Osteoblast (primary cell): ENCODE measurements at regions not wholly inside any gene's neighbourhood (a gene's known extent, or its start where the extent isn't known, plus 50 kb on each side); places are given as distances from the start of the nearest gene placed in this dataset.

Experiments
- DNase-seq: peaks from one replicate; pipeline ENCODE4 v3.0.0; 2011; ENCODE audit warnings: low spot score, mixed read lengths; ENCODE audit not compliant: insufficient read length; ENCODE audit errors: missing footprints
- H2AFZ ChIP-seq: 2 replicates; pipeline ENCODE4 v1.6.0; 2011; ENCODE audit warnings: mild to moderate bottlenecking, low read length
- H3K27ac ChIP-seq: 2 replicates; pipeline ENCODE4 v1.5.1; 2011; ENCODE audit warnings: mild to moderate bottlenecking, low read depth, low read length, moderate library complexity
- H3K27me3 ChIP-seq: 2 replicates; pipeline ENCODE4 v1.6.0; 2012; ENCODE audit warnings: mild to moderate bottlenecking, control low read depth, inconsistent platforms, low read length, moderate library complexity; ENCODE audit not compliant: insufficient read depth
- H3K36me3 ChIP-seq: 2 replicates; pipeline ENCODE4 v1.5.1; 2011; ENCODE audit warnings: mild to moderate bottlenecking, low read length, control low read depth, moderate library complexity; ENCODE audit not compliant: insufficient read depth
- H3K4me1 ChIP-seq: 2 replicates; pipeline ENCODE4 v1.5.1; 2011; ENCODE audit warnings: mild to moderate bottlenecking, low read length, control low read depth, moderate library complexity; ENCODE audit not compliant: insufficient read depth
- H3K4me2 ChIP-seq: 2 replicates; pipeline ENCODE4 v1.6.0; 2011; ENCODE audit warnings: mild to moderate bottlenecking, low read length; ENCODE audit not compliant: insufficient read depth
- H3K4me3 ChIP-seq: fragments of 200-600 bp; sonication (generic); 3 replicates; pipeline ENCODE4 v1.5.1; 2012; ENCODE audit warnings: mild to moderate bottlenecking, low read length, inconsistent platforms; ENCODE audit not compliant: insufficient read depth
- H3K79me2 ChIP-seq: 2 replicates; pipeline ENCODE4 v1.6.0; 2012; ENCODE audit warnings: mild to moderate bottlenecking, low read length, control low read depth, inconsistent platforms; ENCODE audit not compliant: insufficient read depth
- H3K9me3 ChIP-seq: 2 replicates; pipeline ENCODE4 v1.5.1; 2011; ENCODE audit warnings: low read depth, low read length, control low read depth
- H4K20me1 ChIP-seq: 2 replicates; pipeline ENCODE4 v1.6.0; 2012; ENCODE audit warnings: mild to moderate bottlenecking, low read length, control low read depth; ENCODE audit not compliant: insufficient read depth
- TF ChIP-seq, protein P1 (sequence below): IDR thresholded peaks from 2 replicates; pipeline ENCODE4 v1.5.1; 2011; ENCODE audit warnings: mild to moderate bottlenecking, low read depth, low read length, moderate library complexity; ENCODE audit errors: extremely low read depth

GRCh38 chr13:78147905-78148304 lies 229.3 kb upstream of the EDNRB start:
- TF ChIP-seq, protein P1, sequence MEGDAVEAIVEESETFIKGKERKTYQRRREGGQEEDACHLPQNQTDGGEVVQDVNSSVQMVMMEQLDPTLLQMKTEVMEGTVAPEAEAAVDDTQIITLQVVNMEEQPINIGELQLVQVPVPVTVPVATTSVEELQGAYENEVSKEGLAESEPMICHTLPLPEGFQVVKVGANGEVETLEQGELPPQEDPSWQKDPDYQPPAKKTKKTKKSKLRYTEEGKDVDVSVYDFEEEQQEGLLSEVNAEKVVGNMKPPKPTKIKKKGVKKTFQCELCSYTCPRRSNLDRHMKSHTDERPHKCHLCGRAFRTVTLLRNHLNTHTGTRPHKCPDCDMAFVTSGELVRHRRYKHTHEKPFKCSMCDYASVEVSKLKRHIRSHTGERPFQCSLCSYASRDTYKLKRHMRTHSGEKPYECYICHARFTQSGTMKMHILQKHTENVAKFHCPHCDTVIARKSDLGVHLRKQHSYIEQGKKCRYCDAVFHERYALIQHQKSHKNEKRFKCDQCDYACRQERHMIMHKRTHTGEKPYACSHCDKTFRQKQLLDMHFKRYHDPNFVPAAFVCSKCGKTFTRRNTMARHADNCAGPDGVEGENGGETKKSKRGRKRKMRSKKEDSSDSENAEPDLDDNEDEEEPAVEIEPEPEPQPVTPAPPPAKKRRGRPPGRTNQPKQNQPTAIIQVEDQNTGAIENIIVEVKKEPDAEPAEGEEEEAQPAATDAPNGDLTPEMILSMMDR, result no peak
- Histone ChIP-seq H3K9me3 (no peaks in the 10 kb centered on the region), H3K27me3 (no peaks in the 10 kb centered on the region), H3K27ac (no peak overlapping the region), H3K4me1 (peaks cover 6% of the 10 kb centered on the region), H3K36me3 (no peaks in the 10 kb centered on the region), H3K79me2 (no peaks in the 10 kb centered on the region), H4K20me1 (no peaks in the 10 kb centered on the region), H2AFZ (no peak overlapping the region), H3K4me2 (no peak overlapping the region), H3K4me3 (no peak overlapping the region)
- no peak for DNase-seq

DNA sequence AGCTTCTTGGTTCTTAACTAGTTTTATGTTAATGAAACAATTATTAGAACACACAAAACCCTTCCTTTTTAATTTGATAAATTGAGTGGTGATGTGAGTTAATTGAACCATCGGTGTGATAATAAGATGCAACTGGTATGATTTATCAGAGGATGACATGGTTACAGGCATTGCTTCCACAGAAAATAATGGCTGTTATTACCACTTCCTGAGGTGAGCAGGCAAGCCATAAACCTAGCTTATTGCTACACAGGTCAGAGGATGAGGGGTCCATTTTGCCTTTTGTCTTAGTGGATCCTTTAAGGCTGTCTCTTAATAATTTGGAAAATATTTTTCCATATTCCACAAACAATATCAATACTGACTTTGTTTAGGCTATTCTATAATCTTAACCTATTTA lies 226.6 kb upstream of the EDNRB start:
- H3K4me3 ChIP-seq, result no peak overlapping the region
- H3K36me3 ChIP-seq, result no peaks in the 10 kb centered on the region
- peaks cover 6% of the 10 kb centered on the region for H3K4me1 ChIP-seq
- H3K4me2 ChIP-seq, result no peak overlapping the region
- H4K20me1 ChIP-seq, result no peaks in the 10 kb centered on the region
- no peak for DNase-seq
- no peaks in the 10 kb centered on the region for H3K27me3 ChIP-seq
- H3K9me3 ChIP-seq, result no peaks in the 10 kb centered on the region
- no peak overlapping the region for H2AFZ ChIP-seq
- H3K27ac ChIP-seq, result no peak overlapping the region
- H3K79me2 ChIP-seq, result no peaks in the 10 kb centered on the region
- TF ChIP-seq, protein P1, result no peak

- H3K9me3 ChIP-seq, result no peaks in the 10 kb centered on the region
- H3K79me2 ChIP-seq, result no peaks in the 10 kb centered on the region
- TF ChIP-seq, protein P1, result no peak
- H3K4me2 ChIP-seq, result no peak overlapping the region
- no peaks in the 10 kb centered on the region for H3K4me1 ChIP-seq
- H2AFZ ChIP-seq, result no peak overlapping the region
- DNase-seq, result no peak
- H3K27me3 ChIP-seq, result no peaks in the 10 kb centered on the region
- H3K36me3 ChIP-seq, result no peaks in the 10 kb centered on the region
- H3K27ac ChIP-seq, result no peak overlapping the region
- no peaks in the 10 kb centered on the region for H4K20me1 ChIP-seq
- no peak overlapping the region for H3K4me3 ChIP-seq
Observed at GRCh38 chr13:78139765-78140164, 221.1 kb upstream of the EDNRB start.

GRCh38 chr13:78138756-78139155 lies 220.1 kb upstream of the EDNRB start:
- no peak overlapping the region for H3K27ac ChIP-seq
- H2AFZ ChIP-seq, result no peak overlapping the region
- H3K27me3 ChIP-seq, result no peaks in the 10 kb centered on the region
- no peaks in the 10 kb centered on the region for H4K20me1 ChIP-seq
- no peak overlapping the region for H3K4me3 ChIP-seq
- H3K9me3 ChIP-seq, result no peaks in the 10 kb centered on the region
- TF ChIP-seq, protein P1, result no peak
- DNase-seq, result no peak
- no peaks in the 10 kb centered on the region for H3K79me2 ChIP-seq
- H3K4me1 ChIP-seq, result no peaks in the 10 kb centered on the region
- no peak overlapping the region for H3K4me2 ChIP-seq
- no peaks in the 10 kb centered on the region for H3K36me3 ChIP-seq
